HepG2 (cell line): ENCODE measurements at regions not wholly inside any gene's neighbourhood (a gene's known extent, or its start where the extent isn't known, plus 50 kb on each side); places are given as distances from the start of the nearest gene placed in this dataset.

Source experiments
- ATAC-seq: fragments of 200-7000 bp; cut with Tn5 transposase; 3 replicates; pipeline ENCODE4 v1.9.1; 2020; ENCODE audit warnings: mild to moderate bottlenecking, moderate library complexity
- BruUV-seq: library from RNA; stranded (reverse); fragments of 400-500 nt; replicated peaks from 2 replicates; lab custom pipeline; 2021; lab: Mats Ljungman, UMichigan
- CTCF ChIA-PET: fragments of 300-600 bp; formaldehyde crosslinking; extraction: SDS; loops from one replicate; lab custom pipeline; 2021; ENCODE audit warnings: low total read pairs, inconsistent platforms, low intra/inter-chr PET ratio; lab: Yijun Ruan, JAX
- POLR2A ChIA-PET: fragments of 350-600 bp; sonication (Branson Sonifier 250); formaldehyde crosslinking; loops from one replicate; lab custom pipeline; 2020; ENCODE audit warnings: antibody characterized with exemption, inconsistent platforms; lab: Yijun Ruan, JAX
- DNase-seq: peaks from one replicate; pipeline ENCODE4 v3.0.0-alpha.2; 2015; ENCODE audit warnings: low spot score
- FAIRE-seq: peaks from 3 replicates; lab custom pipeline; 2011; peaks lifted over from hg19 to GRCh38; lab: Jason Lieb, UNC
- H2AFZ ChIP-seq: one replicate; pipeline ENCODE4 v1.6.1; 2011; ENCODE audit warnings: low read length, inconsistent platforms
- H3K27ac ChIP-seq: fragments of 300-600 bp; 3 replicates; pipeline ENCODE4 v1.8.0; 2011; ENCODE audit warnings: mixed run types, mild to moderate bottlenecking, mixed read lengths, low read length, inconsistent platforms; ENCODE audit not compliant: insufficient read depth; ENCODE audit errors: extremely low read length
- H3K27me3 ChIP-seq, 2 experiments: fragments of 200-600 bp in 1 of 2; 2 replicates in 1 of 2; 3 replicates in 1 of 2; pipeline versions ENCODE4 v1.6.0 to v1.8.0; 2011; ENCODE audit warnings: low read length in 2 of 2, mild to moderate bottlenecking in 2 of 2, moderate library complexity in 2 of 2, inconsistent platforms in 1 of 2; ENCODE audit not compliant: insufficient read depth in 2 of 2, control insufficient read depth in 1 of 2
- H3K36me3 ChIP-seq, 2 experiments: fragments of 200-600 bp in 1 of 2; replicated peaks in 1 of 2; 2 replicates in 1 of 2; 3 replicates in 1 of 2; pipeline versions ENCODE4 v1.5.1 to v1.8.0; 2011; ENCODE audit warnings: low read length in 2 of 2, inconsistent platforms in 1 of 2; ENCODE audit not compliant: insufficient read depth in 2 of 2, control insufficient read depth in 1 of 2
- H3K4me1 ChIP-seq: 2 replicates; pipeline ENCODE4 v1.5.1; 2012; ENCODE audit warnings: low read length, inconsistent platforms; ENCODE audit not compliant: insufficient read depth
- H3K4me2 ChIP-seq: 2 replicates; pipeline ENCODE4 v1.6.0; 2011; ENCODE audit warnings: low read depth, low read length, inconsistent platforms
- H3K4me3 ChIP-seq, 3 experiments: fragments of 200-600 bp in 1 of 3; sonication (generic), shearing (Covaris generic) in 1 of 3; replicated peaks in 1 of 3; 2 replicates each; pipeline ENCODE4 v1.5.1; 2011 to 2016; ENCODE audit warnings: low read length in 3 of 3, inconsistent platforms in 2 of 3, low read depth in 2 of 3, mild to moderate bottlenecking in 2 of 3, control low read depth in 1 of 3, mixed read lengths in 1 of 3; ENCODE audit not compliant: insufficient read depth in 1 of 3
- H3K79me2 ChIP-seq: one replicate; pipeline ENCODE4 v1.6.1; 2011; ENCODE audit warnings: low read length, inconsistent platforms; ENCODE audit not compliant: insufficient read depth
- H3K9ac ChIP-seq: 2 replicates; pipeline ENCODE4 v1.6.0; 2011; ENCODE audit warnings: mild to moderate bottlenecking, low read depth, low read length, inconsistent platforms; ENCODE audit not compliant: insufficient read depth
- H3K9me3 ChIP-seq: 2 replicates; pipeline ENCODE4 v1.5.1; 2012; ENCODE audit warnings: mild to moderate bottlenecking, low read length
- H4K20me1 ChIP-seq: 2 replicates; pipeline ENCODE4 v1.6.0; 2011; ENCODE audit warnings: inconsistent platforms, mild to moderate bottlenecking, low read length, moderate library complexity; ENCODE audit not compliant: insufficient read depth
- BCLAF1 ChIP-seq: fragments of 450-650 bp; IDR thresholded peaks from 2 replicates; pipeline ENCODE4 v1.6.1; 2017; ENCODE audit warnings: mild to moderate bottlenecking
- CEBPB ChIP-seq: IDR thresholded peaks from 2 replicates; pipeline ENCODE4 v1.6.1; 2011; ENCODE audit warnings: low read depth, low read length, improper control_type of control experiment, borderline replicate concordance
- FOXA1 ChIP-seq, 2 experiments: fragments of 450-650 bp in 1 of 2; sonication (generic) in 1 of 2; formaldehyde crosslinking in 1 of 2; IDR thresholded peaks; 2 replicates each; pipeline versions ENCODE4 v1.4.0 to v1.6.1; 2016 to 2020; ENCODE audit warnings: missing genetic modification reagents in 1 of 2
- LCORL ChIP-seq, 2 experiments: fragments of 450-650 bp in 1 of 2; sonication (generic) in 1 of 2; formaldehyde crosslinking in 1 of 2; IDR thresholded peaks; 2 replicates each; pipeline versions ENCODE4 v1.5.0 to v1.6.1; 2017 to 2020; ENCODE audit warnings: antibody characterized with exemption in 1 of 2, missing genetic modification reagents in 1 of 2
- ZNF124 ChIP-seq: sonication (generic); formaldehyde crosslinking; IDR thresholded peaks from 2 replicates; pipeline ENCODE4 v1.4.0; 2020; ENCODE audit warnings: missing genetic modification reagents
- WGBS: methylation state at CpG from one replicate; pipeline ENCODE4 v1.1.6; 2017; ENCODE audit warnings: low lambda C conversion rate; 5-methylcytosine and 5-hydroxymethylcytosine counted together
- in situ Hi-C: cut with HindIII; loops from 2 replicates; pipeline ENCODE4 v1.10.0; 2017; ENCODE audit warnings: low pct_unique_long_range_greater_than_20kb; ENCODE audit not compliant: extremely low pct_ligation_motif_present
- intact Hi-C: fragments of 100-400 bp; cut with micrococcal nuclease; formaldehyde crosslinking; loops from one replicate; pipeline ENCODE4 v1.10.0; 2022; ENCODE audit not compliant: unreplicated experiment

- no peak for TF ChIP-seq LCORL (IDR thresholded peaks at IDR 0.05)
- TF ChIP-seq LCORL (CRISPR knock-in tag; IDR thresholded peaks at IDR 0.05): no peak
- no peak for TF ChIP-seq FOXA1 (IDR thresholded peaks at IDR 0.05)
- no peak for TF ChIP-seq FOXA1 (CRISPR knock-in tag; IDR thresholded peaks at IDR 0.05)
Measured at GRCh38 chr6:54646069-54646950, 200.3 kb upstream of the FAM83B start (continued).

- FAIRE-seq: no peak
- 13% methylated on average over 8 of the region's 8 CpGs for WGBS
- Histone ChIP-seq H4K20me1 (no peaks in the 10 kb centered on the region), H3K9ac (no peak overlapping the region), H3K27me3 (no peaks in the 10 kb centered on the region), H3K4me3 (no peak overlapping the region), H3K4me1 (no peaks in the 10 kb centered on the region), H3K79me2 (no peaks in the 10 kb centered on the region), H3K9me3 (no peaks in the 10 kb centered on the region), H2AFZ (no peak overlapping the region), H3K4me2 (no peak overlapping the region), H3K27ac (no peak overlapping the region), H3K36me3 (no peaks in the 10 kb centered on the region)
- ChIA-PET POLR2A (no interaction called here), CTCF (no interaction called here)
- in situ Hi-C loops (no loop called here), intact Hi-C loops (no loop called here)
- TF ChIP-seq BCLAF1 (no peak), CEBPB (peak; percentile 47; the same call in 1 of the 2 replicates), ZNF124 (CRISPR knock-in tag) (no peak)
- DNase-seq: no peak
- no peak for ATAC-seq
- BruUV-seq: no TSS peak
Measured at GRCh38 chr6:54646951-54647664, 199.5 kb upstream of the FAM83B start.
